HG03469 (cell line): ENCODE measurements at regions not wholly inside any gene's neighbourhood (a gene's known extent, or its start where the extent isn't known, plus 50 kb on each side); places are given as distances from the start of the nearest gene placed in this dataset.

ENCODE experiments used
- ATAC-seq: cut with Tn5 transposase; IDR thresholded peaks from one replicate; pipeline ENCODE4 v1.9.1; 2021; ENCODE audit warnings: mild to moderate bottlenecking, moderate library complexity, moderate number of reproducible peaks; ENCODE audit not compliant: unreplicated experiment

- no peak for ATAC-seq
Measured at GRCh38 chr5:38745836-38746732, 99.7 kb upstream of the OSMR start.

GRCh38 chr5:38749861-38750260, 96.0 kb upstream of the OSMR start:
- no peak for ATAC-seq

- no peak for ATAC-seq
Measured at GRCh38 chr5:38751103-38751502, 94.7 kb upstream of the OSMR start.

- ATAC-seq = no peak
Measured at GRCh38 chr5:38752012-38752536, 93.7 kb upstream of the OSMR start.

- no peak for ATAC-seq
Measured at GRCh38 chr5:38752622-38753021, 93.2 kb upstream of the OSMR start.

- ATAC-seq = no peak
Measured at GRCh38 chr5:38753141-38753540, 92.7 kb upstream of the OSMR start.

GRCh38 chr5:38753776-38754175, 92.0 kb upstream of the OSMR start:
- no peak for ATAC-seq

- no peak for ATAC-seq
Measured at GRCh38 chr5:38755181-38755580, 90.6 kb upstream of the OSMR start.

GRCh38 chr5:38756068-38756467, 89.7 kb upstream of the OSMR start:
- ATAC-seq = no peak

- no peak for ATAC-seq
Measured at GRCh38 chr5:38757451-38758245, 88.2 kb upstream of the OSMR start.

GRCh38 chr5:38758774-38759600, 86.8 kb upstream of the OSMR start:
- ATAC-seq = no peak

GRCh38 chr5:38764937-38765391, 80.8 kb upstream of the OSMR start:
- no peak for ATAC-seq

GRCh38 chr5:38765399-38765861, 80.4 kb upstream of the OSMR start:
- ATAC-seq = no peak

GRCh38 chr5:38766151-38766550, 79.7 kb upstream of the OSMR start:
- no peak for ATAC-seq

- no peak for ATAC-seq
Measured at GRCh38 chr5:38768412-38769211, 77.2 kb upstream of the OSMR start.

GRCh38 chr5:38772471-38772870, 73.3 kb upstream of the OSMR start:
- ATAC-seq = no peak

GRCh38 chr5:38775218-38775840, 70.5 kb upstream of the OSMR start:
- ATAC-seq = no peak

GRCh38 chr5:38776149-38776896, 69.5 kb upstream of the OSMR start:
- no peak for ATAC-seq

- ATAC-seq = no peak
Measured at GRCh38 chr5:38777111-38777510, 68.7 kb upstream of the OSMR start.
